ENCODE measurements at regions not wholly inside any gene's neighbourhood (a gene's known extent, or its start where the extent isn't known, plus 50 kb on each side); places are given as distances from the start of the nearest gene placed in this dataset.

DNA sequence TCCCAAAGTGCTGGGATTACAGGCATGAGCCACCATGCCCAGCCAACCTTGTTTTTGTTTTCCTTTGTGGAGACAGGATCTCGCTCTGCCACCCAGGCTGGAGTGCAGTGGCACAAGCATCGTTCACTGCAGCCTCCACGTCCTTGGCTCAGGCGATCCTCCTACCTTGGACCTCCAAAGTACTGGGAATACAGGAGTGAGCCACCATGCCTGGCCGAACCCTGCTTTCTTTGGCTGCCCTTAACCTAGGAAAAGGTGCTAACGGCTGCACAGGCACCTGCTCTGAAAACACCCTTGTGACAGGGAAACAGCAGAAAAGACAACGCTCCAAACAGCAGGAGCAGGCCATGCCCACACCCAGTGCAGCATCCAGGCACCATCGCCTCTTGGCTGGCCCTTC lies 71.9 kb downstream of the OAT start:
- DNase-seq (ENCODE audit: low read depth), result no peak

DNA sequence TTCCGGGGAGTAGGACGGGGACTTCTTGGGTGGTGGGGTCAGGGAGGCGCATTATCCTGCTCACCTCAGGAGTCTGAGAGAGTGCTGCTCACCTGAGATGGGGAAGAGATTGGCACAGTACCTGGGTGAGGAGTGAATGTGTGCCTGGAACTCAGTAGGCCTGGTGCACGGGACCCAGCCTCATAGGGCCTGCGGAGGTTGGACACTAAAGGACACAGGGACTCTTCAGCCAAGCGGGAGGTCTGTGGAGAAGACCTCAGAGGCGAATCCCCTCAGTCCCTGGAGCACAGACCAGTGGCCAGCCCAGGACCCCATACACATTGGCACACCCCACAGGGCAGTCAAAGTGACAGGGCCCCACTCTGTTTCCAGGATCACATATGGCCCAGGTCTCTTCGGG lies 73.2 kb downstream of the OAT start:
- DNase-seq (ENCODE audit: low read depth), result no peak

DNA sequence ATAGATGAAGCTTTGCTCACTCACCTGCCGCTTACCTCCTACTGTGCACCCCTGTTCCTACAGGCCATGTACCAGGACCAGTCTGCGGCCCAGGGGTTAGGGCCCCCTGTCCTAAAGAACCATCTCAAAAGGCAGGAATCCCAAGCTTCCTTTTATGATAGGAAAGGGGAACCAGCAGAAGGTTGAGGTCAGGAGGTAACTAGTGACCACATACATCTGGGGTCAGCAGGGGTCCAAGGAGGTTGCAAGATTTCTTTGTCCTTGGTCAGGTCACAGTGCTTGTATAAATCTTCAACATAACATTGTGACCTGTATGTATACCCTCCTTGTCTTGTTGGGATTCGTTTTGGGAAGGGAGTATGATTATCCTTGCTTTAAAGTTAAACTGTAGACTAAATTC lies 73.8 kb downstream of the OAT start:
- no peak for DNase-seq (ENCODE audit: low read depth)

DNA sequence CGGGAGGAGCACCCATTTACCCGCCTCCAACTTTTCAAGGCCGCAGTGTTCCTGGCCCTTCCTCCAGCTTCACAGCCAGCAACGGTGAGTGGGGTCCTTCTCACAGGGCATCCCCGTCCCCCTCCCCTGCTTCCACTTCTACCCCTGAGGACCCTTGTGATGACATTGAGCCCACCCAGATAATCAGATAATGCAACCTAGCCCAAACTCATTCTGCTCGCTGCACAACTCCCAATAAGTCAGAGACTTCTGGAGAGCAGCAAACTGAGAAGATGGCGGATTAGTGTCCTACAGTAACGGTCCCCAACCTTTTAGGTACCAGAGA lies 74.5 kb downstream of the OAT start:
- no peak for DNase-seq (ENCODE audit: low read depth)

DNA sequence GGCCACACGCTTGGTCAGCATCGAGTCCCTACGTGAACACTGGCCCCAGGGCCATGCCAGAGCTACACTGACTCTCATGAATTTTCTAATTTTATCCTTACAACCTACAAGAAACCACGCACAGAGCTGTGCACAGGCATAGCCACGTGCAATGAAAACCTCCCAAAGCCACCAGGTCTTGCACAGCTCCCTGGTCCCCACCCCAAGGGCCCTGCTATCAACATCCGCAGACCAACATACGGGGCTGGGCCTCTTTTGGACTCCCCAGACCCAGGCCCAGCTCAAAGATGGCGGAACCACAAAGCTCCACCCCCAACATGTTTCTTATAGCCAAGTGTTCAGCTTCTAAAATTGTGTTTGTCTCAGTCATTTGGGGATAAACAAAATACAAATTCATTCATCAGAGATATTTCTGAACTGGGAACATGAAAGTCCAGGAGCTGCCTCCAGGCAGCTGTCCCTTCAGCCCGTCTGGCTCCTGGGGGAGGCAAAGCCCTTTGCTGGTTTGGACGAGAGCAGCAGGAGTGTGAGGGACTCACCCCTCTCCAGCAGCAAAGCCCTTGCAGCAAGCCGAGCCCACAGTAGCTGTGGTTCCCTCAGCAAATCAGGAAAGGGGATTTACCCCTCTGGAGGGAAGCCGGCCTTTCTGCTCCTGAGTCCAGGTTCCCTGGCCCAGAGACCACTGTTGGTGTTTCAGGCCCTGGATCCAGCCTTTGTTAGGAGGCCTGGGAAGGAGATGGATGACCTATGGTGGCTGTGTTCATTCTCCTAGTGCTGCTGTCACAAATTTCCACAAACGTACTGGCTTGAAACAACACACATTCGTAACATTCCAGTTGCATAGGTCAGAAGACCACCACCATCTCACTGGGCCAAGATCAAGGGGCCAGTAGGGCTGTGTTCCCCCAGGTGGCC lies 75.1 kb downstream of the OAT start:
- no peak for DNase-seq (ENCODE audit: low read depth)

DNA sequence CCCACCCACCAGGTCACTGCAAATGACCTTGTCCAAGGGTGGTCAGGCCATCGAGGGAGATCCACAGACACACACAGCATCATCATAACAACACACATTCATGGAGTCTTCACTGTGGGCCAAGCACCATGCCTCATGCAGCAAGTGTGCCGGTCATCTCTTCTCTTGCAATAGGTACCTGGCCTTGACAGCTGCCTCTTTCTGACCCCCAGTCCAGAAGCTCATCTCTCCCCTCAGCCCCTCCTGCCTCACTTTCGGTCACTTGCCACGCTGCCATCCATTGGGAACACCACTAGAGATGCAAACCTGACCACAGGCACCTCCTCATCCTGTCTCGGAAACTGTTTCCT lies 75.9 kb downstream of the OAT start:
- no peak for DNase-seq (ENCODE audit: low read depth)

DNA sequence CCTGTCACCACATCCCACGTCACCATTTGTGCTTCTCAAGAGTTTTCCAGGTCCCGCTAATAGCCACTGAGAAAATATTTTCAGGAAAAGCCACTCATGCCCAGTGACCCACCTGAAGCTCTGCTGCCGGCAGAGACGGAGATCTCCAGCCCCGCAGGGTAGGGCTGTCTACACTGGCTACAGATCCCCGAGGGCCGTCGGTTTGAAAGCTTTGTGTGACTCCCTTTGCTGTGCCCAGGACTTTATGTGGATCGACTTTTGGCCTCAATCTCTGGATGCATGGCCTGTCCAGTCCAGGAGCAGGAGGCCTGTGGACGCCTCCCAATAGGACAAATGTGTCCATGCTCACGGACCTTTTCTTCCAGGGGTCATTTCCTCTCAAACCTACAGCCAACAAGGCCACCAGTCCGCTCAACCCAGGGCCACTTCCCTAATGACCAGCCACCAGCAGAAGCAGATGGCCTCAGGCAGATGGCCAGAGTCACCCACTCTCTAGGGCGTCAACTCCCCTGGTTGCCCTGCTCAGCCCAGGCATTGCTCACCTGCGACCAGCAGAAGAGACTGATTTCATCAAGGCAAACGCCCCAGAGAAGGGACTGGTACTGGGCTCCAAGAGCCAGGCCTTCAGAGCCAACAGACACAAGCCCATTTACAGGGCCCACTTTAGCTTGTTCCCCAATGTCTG lies 76.4 kb downstream of the OAT start:
- DNase-seq (ENCODE audit: low read depth), result no peak

DNA sequence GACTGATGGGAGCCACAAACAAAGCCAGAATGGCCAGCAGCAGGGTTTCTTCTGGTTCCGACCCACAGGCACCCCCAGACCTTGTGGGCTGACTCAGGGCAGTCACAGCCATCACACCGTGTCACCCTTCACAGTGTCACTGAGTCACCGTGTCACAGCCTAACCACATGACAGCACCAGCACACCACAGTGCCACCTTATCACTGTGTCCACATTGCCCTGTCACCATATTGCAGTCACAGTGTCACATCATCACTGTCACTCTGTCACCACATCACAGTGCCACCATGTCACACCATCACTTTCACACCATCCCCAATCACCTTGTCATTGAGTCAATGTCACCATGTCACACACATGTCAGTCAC lies 77.0 kb downstream of the OAT start:
- no peak for DNase-seq (ENCODE audit: low read depth)

DNA sequence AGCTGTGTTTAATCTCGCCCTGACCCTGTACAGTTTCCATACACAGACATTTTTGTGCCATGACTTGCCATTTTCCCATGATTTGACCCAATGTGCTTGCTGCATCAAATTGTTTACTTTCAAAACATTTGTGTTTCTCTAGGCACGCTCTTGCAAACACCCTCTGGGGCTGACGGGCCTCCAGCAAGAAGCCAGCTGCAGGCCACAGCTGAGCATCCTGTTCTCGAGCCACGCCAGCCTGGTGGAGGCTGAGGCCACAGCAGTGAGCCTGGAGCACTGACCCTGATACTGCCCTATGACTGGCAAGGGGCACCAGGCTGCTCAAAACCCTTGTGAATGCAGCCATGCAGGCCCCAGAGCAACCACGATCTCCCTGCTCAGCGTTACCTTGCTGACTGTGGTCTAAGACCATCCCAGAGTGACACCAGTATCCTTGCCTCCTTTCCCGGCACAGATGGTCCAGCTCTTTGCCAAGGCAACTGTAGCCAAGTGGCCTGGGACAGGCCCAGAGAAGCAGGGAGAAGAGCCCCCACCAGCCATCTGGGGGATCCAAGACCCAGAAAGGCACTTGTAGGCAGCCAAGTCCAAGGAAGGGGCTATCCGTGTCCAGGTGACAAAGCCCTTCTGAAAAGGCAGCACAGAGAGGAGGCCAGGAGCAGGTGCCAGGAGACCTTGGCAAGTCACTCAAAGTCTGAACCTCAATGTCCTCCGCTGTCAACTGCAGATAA lies 78.5 kb downstream of the OAT start:
- DNase-seq (ENCODE audit: low read depth), result no peak

DNA sequence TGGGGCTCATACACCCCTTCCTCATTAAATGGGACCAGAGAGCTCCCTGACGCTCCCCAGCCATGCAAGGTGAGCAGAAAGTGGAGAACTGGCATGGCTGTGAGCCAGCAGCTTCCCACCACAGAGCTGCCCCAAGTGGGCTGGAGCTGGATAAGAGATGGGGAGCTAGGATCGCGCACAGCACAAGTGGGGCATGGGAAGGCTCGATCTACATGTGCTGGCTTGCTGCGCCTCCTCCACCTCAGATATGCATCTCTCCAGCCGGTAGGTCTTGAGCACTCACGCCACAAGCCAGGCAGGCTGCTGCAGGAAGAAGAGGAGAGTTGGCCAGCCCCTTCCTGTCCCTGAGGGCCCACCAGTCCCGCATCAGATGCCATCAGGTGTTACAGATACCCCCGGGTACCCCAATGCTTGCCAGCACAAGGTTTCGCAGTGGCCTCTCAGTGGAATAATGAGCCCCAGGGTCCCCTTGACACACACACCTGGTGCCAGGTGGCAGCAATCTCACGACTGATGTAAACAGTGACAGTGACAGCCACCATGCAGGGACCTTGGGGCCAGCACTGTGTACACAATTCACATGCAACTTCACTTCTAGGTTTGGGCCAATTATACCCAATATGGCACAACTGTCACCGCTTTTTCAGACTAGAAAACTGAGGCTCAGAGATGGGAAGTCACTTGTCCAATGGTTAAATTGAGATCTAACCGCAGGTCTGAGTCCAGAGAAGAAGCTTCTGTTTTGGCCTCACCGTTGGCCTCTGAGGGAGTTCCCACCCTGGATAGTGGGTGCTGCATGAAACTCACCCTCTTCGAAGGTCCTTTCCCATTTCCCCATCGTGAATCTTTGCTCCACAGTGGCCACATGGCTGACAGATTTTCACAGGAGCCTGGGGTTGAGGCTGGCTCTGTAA lies 79.3 kb downstream of the OAT start:
- DNase-seq (ENCODE audit: low read depth), result no peak

DNA sequence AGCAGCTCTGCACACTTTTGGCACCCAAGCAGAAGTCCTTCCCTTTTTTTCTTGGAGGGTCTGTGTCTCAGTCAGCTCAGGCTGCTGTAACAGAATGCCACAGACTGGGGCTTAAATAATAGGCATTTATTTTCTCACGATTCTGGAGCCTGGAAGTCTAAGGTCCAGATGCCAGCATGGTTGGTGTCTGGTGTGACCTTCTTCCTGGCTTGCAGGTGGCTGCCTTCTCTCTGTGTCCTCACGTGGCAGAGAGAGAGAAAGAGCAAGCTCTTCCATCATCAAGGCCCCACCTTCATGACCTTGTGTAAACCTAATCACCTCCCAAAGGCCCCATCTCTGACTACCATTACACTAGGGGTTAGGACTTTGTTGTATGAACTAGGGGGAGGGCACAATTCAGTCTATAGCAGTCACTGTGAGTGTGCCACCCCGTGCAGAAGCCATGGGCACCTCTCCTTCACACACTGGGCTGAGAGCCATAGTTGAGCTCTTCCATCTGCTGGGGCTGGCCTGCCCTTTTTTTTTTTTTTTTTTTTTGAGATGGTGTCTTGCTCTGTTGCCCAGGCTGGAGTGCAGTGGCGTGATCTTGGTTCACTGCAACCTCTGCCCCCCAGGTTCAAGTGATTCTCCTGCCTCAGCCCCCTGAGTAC lies 80.3 kb downstream of the OAT start:
- no peak for DNase-seq (ENCODE audit: low read depth)

DNA sequence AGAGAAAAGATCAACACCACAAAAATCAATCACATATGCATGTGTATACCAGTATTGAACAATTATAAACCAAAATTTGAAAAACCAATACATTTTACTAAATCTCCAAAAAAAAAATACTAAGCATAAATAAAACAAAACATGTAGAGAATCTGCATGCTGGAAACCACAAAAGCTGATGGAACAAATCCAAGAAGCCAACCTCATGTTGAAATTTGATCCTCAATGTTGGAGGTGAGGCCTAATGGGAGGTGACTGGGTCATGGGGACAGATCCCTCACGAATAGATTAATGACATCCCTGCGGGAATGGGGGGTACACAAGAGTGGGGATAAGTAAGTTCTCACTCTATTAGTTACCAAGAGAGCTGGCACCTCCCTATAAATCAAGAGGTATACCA lies 82.5 kb downstream of the OAT start:
- DNase-seq (ENCODE audit: low read depth), result no peak

DNA sequence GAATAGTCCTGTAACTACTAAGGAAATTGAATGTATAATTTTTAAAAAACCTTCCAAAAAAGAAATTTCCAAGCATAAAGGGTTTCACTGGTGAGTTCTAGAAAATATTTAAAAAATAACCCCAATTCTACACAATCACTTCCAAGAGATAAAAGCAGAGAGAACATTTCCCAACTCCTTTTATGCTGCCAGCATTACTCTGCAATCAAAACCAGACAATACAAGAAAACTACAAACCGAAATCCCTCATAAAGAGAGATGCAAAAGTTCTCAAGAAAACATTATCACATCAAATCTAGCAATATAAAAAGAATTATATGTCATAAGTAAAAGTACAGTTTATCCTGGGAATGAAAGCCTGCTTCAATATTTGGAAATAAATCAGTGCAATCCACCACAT lies 84.8 kb downstream of the OAT start:
- DNase-seq (ENCODE audit: low read depth), result no peak

DNA sequence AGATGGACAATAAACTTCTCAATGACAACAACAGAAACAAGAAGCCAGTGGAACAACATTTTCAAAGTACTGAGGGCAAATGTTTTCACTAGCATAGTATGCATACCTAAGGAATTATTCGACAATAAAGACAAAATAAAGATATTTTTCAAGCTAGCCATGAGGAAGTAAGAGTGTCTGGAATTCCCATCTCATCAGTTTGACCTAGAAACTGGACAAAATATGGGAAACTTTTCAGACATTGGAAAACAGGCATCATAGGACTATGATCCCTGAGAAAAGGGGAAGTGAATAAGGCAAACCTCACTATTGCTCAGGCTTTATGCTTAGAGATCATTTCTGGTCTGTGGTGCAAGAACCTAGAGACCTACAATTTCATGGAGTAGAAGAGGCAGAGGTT lies 86.3 kb downstream of the OAT start:
- no peak for DNase-seq (ENCODE audit: low read depth)

DNA sequence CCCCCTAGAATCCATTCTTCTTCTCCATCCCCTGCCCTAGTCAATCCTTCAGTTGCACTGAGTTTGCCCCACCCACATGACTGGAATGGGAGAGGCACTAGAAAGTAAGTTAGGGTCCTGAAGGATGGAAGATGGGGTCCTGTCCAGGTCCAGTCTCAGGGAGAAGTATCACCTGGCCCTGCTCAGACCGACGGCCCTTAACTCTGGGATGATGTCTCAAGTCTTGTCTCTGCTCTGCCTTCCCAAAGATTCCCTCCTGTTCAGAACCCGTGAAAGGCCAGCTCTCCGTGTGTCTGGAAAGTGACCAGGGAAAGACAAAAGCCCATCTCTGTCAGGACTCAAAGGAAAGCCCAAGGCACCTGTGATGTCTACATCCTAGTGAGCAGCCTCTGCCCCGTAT lies 88.8 kb downstream of the OAT start:
- DNase-seq (ENCODE audit: low read depth), result no peak

DNA sequence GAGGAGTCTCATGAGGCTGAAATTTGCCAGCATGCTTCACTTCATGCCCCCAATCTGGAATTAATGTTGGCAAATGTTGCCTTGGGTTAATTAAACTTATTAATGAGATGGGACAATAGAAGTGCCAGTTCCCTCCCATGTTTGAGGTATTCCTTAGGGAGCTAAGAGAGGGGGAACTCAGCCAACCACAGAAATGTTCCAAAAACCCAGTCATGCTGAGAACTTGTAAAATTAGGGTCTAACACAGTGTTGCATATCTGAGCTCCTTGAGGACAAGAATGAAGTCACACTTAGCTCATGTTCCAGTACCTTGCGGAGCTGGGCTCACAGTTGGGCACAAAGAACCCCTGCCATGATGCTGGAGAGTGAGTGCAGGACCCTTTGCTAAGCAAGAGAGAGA lies 89.4 kb downstream of the OAT start:
- no peak for DNase-seq (ENCODE audit: low read depth)

DNA sequence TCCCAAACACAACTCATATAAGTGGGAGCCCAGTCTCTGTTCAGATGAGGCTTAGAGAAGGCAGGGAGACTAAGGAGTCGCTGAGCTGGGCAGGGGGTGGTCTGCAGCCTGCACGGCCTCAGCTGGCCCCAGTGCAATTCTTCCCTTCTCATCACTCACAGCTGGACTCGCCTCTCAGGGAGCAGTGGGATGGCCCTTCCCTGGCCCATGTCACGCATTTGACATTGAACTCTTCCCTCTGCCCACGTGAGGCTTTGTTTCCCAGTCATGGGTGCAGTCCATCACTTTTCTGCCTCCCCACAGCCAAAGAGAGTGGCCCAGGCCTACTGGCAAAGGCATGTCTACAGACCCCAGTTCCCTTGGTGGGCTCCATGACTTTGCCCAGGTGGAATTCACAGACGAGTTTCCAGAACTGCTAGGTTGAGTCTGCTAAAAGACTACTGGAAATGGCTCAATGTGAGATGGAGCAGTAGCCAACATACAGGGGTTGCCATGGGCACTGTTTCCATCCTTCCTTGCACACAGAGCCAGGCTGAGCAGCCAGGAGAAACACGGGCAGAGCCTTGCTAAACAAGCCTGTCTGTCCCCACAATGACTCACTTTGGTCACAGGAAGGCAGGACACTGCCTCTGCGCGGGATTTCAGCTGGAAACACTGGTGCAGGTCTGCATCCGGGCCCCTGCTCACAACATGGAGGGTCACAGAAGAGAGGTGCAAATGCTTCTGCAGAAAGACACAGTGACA lies 90.1 kb downstream of the OAT start:
- DNase-seq (ENCODE audit: low read depth), result no peak

DNA sequence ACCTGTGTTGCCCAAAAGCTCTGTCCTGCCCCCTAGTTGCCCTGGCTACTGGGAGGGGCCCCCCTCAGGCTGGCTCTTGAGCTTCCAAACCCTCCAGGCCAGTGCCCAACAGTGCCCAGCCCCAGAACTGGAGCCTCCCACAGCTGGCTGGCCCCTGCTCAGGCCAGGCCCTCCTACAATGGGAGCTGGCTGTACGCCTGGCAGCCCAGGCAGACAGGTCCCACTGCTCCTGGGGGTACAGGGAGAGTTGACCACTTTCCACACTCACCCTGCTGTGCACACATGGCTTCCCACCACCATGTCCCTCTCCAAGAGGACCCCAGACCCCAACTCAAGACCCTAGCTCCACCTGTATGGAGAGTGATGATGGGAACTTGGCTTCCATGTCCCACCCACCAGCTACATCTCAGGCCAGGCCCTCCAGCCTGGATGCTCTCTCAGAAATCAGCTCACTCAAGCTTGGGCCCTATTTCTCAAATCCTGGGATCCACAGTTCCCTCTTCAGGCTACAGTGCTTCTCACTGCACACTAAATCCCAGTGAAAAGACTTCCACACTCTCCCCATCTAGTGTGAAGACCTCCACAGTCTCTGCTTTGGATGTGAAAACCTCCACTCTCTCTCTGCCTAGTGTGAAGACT lies 92.6 kb downstream of the OAT start:
- DNase-seq (ENCODE audit: low read depth), result no peak

DNA sequence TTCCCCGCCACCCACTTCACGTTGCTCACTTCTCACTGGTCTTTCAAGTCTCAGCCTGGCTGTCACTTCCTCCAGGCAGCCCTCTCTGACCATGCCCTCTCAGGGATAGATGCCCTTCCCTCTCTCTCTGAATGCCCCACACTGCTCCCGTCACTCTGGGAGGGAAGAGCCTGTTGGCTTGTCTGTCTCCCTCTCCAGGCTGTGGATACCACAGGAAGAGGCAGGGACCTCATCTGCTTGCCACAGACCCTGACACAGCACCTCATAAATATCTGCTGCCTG lies 93.1 kb downstream of the OAT start:
- no peak for DNase-seq (ENCODE audit: low read depth)

DNA sequence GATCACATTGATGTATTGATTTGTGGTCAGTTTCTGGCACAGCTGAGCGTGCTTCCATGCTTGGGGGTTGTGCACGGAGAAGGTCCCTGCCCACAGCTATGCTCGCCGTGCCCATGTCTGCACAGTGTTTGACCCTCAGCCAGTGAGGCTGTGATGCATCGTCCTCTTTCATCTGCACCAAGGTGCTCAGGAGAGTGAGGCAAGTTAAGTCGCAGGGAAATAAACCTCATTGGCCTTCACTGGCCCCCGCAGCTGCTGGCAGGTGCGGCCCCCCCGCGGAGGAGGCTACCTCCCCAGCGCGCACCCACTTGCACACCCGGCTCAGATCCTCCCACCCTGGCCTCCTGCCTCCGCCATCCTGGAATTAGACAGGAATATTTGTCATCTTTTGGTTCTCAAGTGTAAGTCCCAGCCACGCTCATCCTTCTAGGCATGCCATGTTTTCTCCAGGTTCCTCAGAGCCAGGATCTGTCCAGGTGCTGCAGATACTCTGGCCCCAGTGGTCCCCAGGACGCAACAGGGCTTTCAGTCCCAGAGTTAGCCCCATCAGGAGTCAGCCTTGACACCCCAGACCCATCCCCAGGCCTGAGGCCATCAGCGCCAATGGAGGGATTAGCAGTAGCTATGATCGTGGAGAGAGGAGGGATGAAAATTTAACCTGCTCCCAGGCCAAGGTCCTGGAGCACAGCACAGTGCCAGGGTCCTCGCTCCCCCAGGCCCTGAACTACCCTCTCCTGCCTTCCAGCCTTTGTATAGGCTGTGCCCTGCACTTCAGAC lies 93.7 kb downstream of the OAT start:
- DNase-seq (ENCODE audit: low read depth), result no peak
